Retinal pigment epithelial cell (primary cell): ENCODE measurements at regions not wholly inside any gene's neighbourhood (a gene's known extent, or its start where the extent isn't known, plus 50 kb on each side); places are given as distances from the start of the nearest gene placed in this dataset.

Experiments
- DNase-seq: peaks from one replicate; pipeline ENCODE4 v3.0.0-alpha.2; 2010; ENCODE audit warnings: low read depth
- H3K4me3 ChIP-seq: 2 replicates; pipeline ENCODE4 v1.5.1; 2011; ENCODE audit warnings: mild to moderate bottlenecking, low read length, control low read depth, moderate library complexity
- TF ChIP-seq, protein P1 (sequence below): conservative IDR thresholded peaks from 2 replicates; pipeline ENCODE4 v1.5.1; 2011; ENCODE audit warnings: low read depth, low read length, control low read depth, inconsistent platforms

DNA sequence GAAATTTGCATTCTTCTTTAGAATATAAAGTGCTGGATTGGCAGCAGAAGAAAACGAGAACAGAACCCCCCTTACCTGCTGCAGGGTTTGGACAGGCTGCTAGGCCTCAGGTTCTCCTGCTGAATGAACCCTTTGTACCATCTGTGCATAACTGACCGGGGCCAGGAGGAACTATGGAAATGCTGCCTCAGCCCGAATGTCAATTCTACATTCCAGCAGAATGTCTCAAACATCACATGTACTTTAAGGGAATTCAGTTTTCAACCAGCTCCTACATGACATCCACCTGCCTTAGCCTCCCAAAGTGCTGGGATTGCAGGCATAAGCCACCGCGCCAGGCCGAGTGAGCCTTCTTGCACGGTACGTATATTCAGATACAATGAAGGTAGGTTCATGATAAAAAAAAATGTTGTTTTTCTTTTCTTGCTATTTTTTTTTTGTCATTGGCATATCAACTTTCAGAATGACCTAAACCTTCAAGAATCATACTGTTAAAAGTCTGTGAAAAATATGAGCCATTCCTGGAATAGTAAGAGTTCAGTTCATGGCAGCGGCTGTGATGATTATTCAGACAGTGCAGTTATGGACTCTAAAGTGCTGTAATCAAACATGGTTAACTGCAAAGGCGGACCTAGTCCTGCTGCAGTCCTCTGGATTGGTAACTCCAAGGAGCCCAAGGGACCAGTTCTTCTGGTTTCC lies 84.4 kb upstream of the TNS3 start:
- TF ChIP-seq, protein P1, sequence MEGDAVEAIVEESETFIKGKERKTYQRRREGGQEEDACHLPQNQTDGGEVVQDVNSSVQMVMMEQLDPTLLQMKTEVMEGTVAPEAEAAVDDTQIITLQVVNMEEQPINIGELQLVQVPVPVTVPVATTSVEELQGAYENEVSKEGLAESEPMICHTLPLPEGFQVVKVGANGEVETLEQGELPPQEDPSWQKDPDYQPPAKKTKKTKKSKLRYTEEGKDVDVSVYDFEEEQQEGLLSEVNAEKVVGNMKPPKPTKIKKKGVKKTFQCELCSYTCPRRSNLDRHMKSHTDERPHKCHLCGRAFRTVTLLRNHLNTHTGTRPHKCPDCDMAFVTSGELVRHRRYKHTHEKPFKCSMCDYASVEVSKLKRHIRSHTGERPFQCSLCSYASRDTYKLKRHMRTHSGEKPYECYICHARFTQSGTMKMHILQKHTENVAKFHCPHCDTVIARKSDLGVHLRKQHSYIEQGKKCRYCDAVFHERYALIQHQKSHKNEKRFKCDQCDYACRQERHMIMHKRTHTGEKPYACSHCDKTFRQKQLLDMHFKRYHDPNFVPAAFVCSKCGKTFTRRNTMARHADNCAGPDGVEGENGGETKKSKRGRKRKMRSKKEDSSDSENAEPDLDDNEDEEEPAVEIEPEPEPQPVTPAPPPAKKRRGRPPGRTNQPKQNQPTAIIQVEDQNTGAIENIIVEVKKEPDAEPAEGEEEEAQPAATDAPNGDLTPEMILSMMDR, result no peak
- H3K4me3 ChIP-seq, result no peak overlapping the region
- peak; percentile 80 for DNase-seq

DNA sequence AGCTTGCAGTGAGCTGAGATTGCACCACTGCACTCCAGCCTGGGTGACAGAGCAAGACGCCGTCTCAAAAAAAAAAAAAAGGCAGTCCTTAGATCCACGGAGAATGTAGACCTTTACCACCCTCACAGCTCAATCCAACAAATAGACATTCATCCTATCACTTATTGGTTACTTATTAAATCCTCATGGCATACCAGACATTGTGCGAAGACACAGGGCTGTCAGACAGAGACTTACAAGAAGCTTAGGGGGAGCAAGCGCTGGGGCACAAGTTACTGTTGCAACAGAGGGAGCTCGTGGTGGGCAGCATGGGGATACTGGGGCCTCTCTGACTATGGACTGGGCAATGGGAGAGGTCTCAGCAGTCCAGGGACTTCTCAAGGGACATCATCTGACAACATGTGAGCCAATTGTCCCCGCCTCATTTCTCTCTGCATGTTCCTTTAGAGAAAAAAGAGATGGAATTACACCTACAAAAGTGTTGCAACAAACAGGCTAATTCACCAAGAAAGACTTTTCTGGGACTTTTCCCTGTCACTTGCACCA lies 82.8 kb upstream of the TNS3 start:
- no peak for DNase-seq
- TF ChIP-seq, protein P1, result no peak
- no peak overlapping the region for H3K4me3 ChIP-seq

DNA sequence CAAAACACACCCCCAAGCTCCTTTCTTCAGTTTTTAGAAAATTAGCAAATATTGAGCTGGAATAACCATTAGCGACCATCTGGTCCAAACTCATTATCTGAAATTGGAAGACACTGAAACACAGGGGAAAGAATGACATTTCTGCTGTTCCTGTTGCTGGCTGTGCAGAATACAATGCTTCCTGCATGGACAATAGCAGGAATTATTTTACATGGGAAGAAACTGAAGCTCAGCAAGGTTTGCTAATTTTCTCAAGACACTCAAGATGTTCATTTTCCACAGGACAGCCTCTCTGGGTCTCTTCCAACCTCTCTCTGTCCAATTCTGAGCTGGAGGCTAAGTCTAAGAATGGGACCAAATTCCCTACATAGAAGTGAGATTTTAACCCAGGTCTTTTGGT lies 81.9 kb upstream of the TNS3 start:
- H3K4me3 ChIP-seq, result no peak overlapping the region
- no peak for DNase-seq
- TF ChIP-seq, protein P1, result no peak

DNA sequence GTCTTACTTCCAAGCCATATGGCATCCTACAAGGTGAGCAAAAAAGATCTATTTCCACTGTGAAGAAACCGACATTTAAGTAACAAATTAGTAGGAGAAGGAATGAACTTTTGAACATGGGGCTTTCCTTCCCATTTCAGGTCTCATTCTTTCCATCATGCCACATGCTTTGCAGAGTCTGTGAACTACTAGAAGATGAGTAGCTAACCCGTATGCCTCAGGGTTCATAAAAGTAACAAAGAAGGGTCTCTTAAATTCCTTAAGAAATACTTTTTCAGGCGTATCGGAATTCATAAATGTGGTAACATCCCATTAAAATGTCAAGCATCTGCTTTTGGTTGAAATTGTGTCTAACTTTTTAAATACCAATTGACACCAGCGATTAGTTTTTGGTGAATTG lies 81.3 kb upstream of the TNS3 start:
- no peak for DNase-seq
- no peak overlapping the region for H3K4me3 ChIP-seq
- TF ChIP-seq, protein P1, result no peak

DNA sequence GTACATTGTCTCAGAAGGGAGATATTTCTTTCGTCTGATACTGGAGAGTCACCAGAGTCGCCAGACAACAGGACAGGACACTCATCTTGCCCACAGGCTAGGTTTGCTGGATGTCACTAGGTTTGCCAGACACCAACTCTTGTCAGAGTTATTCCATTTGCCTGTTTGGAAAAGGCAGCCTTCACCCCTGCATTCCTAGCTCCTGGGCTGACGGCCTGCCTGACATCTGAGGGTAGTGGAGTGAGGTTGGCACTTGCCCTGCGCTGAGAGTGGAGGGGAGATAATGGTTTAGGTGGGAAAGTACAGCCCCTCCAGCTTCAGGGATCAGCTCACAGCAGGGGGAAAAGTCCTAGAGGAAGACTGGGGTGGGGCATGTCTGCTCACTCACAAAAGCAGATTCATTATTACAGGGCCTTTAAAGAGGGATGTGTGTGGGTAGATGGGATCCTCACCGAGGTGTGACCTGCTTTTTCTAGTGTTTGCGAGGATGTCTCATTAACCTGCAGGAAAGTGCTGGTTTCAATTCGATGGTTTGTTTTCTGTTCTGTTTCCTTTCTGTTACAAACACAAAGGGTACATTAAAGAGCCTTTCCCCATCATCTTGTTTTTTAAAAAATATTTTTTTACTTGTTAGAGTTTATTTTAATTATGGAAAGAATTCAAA lies 79.3 kb upstream of the TNS3 start:
- H3K4me3 ChIP-seq, result no peak overlapping the region
- TF ChIP-seq, protein P1, result no peak
- no peak for DNase-seq

DNA sequence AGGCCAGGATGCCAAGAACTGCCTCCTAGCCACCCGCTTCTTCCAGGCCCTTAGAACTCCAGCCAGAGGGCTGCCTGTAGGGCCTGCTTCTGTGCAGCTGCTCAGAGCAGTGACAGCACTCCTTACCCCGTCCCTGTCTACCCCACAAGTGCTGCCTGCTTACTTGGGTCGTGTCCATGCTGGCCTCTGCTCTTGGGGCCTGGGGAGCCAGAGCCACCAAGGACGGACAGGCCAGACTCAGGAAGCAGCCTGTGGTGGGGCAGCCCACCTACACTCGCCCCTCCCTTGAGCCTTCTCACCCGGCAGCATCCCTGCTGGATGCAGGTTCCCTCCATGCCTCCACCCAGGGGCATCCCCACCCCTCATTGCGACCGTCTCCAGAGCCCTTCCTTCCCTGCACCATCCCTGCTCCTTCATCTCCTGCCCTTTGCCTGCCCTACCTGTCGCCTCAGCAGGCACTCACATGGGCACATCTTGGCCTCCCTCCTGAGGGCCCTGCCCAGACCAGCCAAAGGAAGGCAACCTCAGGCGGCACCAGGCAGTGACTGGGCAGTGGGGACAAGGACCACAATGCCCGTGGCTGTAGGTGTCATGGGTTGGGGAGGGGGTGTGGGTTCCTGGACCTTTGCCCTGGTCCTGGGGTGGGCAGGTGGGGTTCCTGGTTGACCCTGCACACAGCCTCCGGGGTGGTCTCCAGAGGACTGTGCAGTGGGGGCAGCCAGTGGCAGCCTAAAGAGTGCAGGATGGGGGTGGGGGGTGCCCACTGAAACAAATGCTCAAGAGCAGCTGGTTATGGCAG lies 78.0 kb upstream of the TNS3 start:
- TF ChIP-seq, protein P1, result no peak
- DNase-seq, result no peak

More for the DNA sequence above, 78.0 kb upstream of the TNS3 start:
- no peak overlapping the region for H3K4me3 ChIP-seq
